WTC11 (cell line): ENCODE measurements at regions not wholly inside any gene's neighbourhood (a gene's known extent, or its start where the extent isn't known, plus 50 kb on each side); places are given as distances from the start of the nearest gene placed in this dataset.

ENCODE experiments used
- ATAC-seq: fragments of 200-7000 bp; cut with Tn5 transposase; 2 replicates; pipeline ENCODE4 v1.10.0; 2021; ENCODE audit warnings: mild to moderate bottlenecking, moderate library complexity
- CTCF ChIA-PET: fragments of 300-600 bp; sonication (Branson Sonifier 250); formaldehyde crosslinking; loops from one replicate; lab custom pipeline; 2021; ENCODE audit warnings: antibody characterized with exemption; lab: Charles Lee
- POLR2A ChIA-PET: fragments of 350-600 bp; sonication (Branson Sonifier 250); formaldehyde crosslinking; loops from one replicate; lab custom pipeline; 2021; ENCODE audit warnings: antibody characterized with exemption; lab: Charles Lee
- DNase-seq: peaks from one replicate; pipeline ENCODE4 v3.0.0; 2021; ENCODE audit warnings: low spot score
- H3K27ac Mint-ChIP-seq: 2 replicates; pipeline ENCODE4 v1.8.0; 2021; ENCODE audit warnings: mixed read lengths
- H3K27me3 Mint-ChIP-seq: 2 replicates; pipeline ENCODE4 v1.8.0; 2021; ENCODE audit warnings: low read depth, mild to moderate bottlenecking, moderate library complexity, mixed read lengths
- H3K36me3 Mint-ChIP-seq: 2 replicates; pipeline ENCODE4 v1.8.0; 2021; ENCODE audit warnings: mixed read lengths
- H3K4me1 Mint-ChIP-seq: 2 replicates; pipeline ENCODE4 v1.8.0; 2022; ENCODE audit warnings: mixed read lengths
- H3K4me3 Mint-ChIP-seq: 2 replicates; pipeline ENCODE4 v1.8.0; 2021; ENCODE audit warnings: mild to moderate bottlenecking, moderate library complexity, mixed read lengths
- H3K9me3 Mint-ChIP-seq: 2 replicates; pipeline ENCODE4 v1.8.0; 2021; ENCODE audit warnings: mixed read lengths
- E2F4 ChIP-seq: sonication (generic); formaldehyde crosslinking; IDR thresholded peaks from 2 replicates; pipeline ENCODE4 v1.8.1; 2022; ENCODE audit warnings: low read depth, mild to moderate bottlenecking, moderate library complexity, missing genetic modification reagents, borderline replicate concordance
- FOXP4 ChIP-seq: sonication (generic); formaldehyde crosslinking; IDR thresholded peaks from 2 replicates; pipeline ENCODE4 v1.8.0; 2022; ENCODE audit warnings: mild to moderate bottlenecking, missing genetic modification reagents
- GTF2I ChIP-seq: fragments of 250-450 bp; sonication (Bioruptor Pico); conservative IDR thresholded peaks from 2 replicates; pipeline ENCODE4 v1.4.0; 2021; ENCODE audit warnings: mild to moderate bottlenecking
- KAT7 ChIP-seq: sonication (generic); formaldehyde crosslinking; IDR thresholded peaks from 2 replicates; pipeline ENCODE4 v1.8.1; 2023; ENCODE audit warnings: missing genetic modification reagents, mild to moderate bottlenecking, borderline replicate concordance
- MAX ChIP-seq: sonication (generic); formaldehyde crosslinking; IDR thresholded peaks from 2 replicates; pipeline ENCODE4 v1.8.0; 2022; ENCODE audit warnings: mild to moderate bottlenecking, missing genetic modification reagents
- MLX ChIP-seq: sonication (generic); formaldehyde crosslinking; IDR thresholded peaks from 2 replicates; pipeline ENCODE4 v1.8.1; 2023; ENCODE audit warnings: mild to moderate bottlenecking, missing genetic modification reagents, moderate library complexity
- MXD4 ChIP-seq: fragments of 250-450 bp; sonication (Bioruptor Pico); IDR thresholded peaks from 2 replicates; pipeline ENCODE4 v1.8.0; 2021; ENCODE audit warnings: mild to moderate bottlenecking, moderate library complexity, borderline replicate concordance
- NFE2L1 ChIP-seq: sonication (generic); formaldehyde crosslinking; IDR thresholded peaks from 2 replicates; pipeline ENCODE4 v1.8.1; 2023; ENCODE audit warnings: missing genetic modification reagents
- NFYB ChIP-seq: sonication (generic); formaldehyde crosslinking; conservative IDR thresholded peaks from 2 replicates; pipeline ENCODE4 v1.8.0; 2022; ENCODE audit warnings: low read depth, missing genetic modification reagents
- PRRX2 ChIP-seq: fragments of 250-450 bp; sonication (Bioruptor Pico); IDR thresholded peaks from 2 replicates; pipeline ENCODE4 v1.8.0; 2021; ENCODE audit warnings: mild to moderate bottlenecking
- TP53 ChIP-seq: sonication (generic); formaldehyde crosslinking; IDR thresholded peaks from 2 replicates; pipeline ENCODE4 v1.8.1; 2023; ENCODE audit warnings: mild to moderate bottlenecking, missing genetic modification reagents
- ZBTB21 ChIP-seq: sonication (generic); formaldehyde crosslinking; IDR thresholded peaks from 2 replicates; pipeline ENCODE4 v1.8.1; 2023; ENCODE audit warnings: mild to moderate bottlenecking, missing genetic modification reagents, borderline replicate concordance
- ZNF121 ChIP-seq: sonication (generic); formaldehyde crosslinking; IDR thresholded peaks from 2 replicates; pipeline ENCODE4 v1.8.0; 2023; ENCODE audit warnings: missing genetic modification reagents
- ZNF263 ChIP-seq: sonication (generic); formaldehyde crosslinking; IDR thresholded peaks from 2 replicates; pipeline ENCODE4 v1.8.1; 2022; ENCODE audit warnings: low read depth, mild to moderate bottlenecking, moderate library complexity, missing genetic modification reagents

GRCh38 chr9:135332979-135333748, 146.4 kb upstream of the PPP1R26 start:
- H3K36me3 Mint-ChIP-seq: 0 out of 2 replicates have a peak, but pooled peaks cover under 1% of the 10 kb centered on the region
- DNase-seq (peak; percentile 7), ATAC-seq (no peak)
- no peak for TF ChIP-seq MLX (CRISPR knock-in tag)
- TF ChIP-seq PRRX2 (CRISPR knock-in tag): no peak
- TF ChIP-seq KAT7: no peak
- TF ChIP-seq MXD4 (CRISPR knock-in tag): no peak
- TF ChIP-seq ZNF121 (CRISPR knock-in tag): no peak
- TF ChIP-seq TP53 (CRISPR knock-in tag): no peak
- no peak for TF ChIP-seq NFE2L1 (CRISPR knock-in tag)
- TF ChIP-seq FOXP4 (CRISPR knock-in tag): no peak
- no peak for TF ChIP-seq NFYB (CRISPR knock-in tag)
- H3K27me3 Mint-ChIP-seq: no peaks in the 10 kb centered on the region
- H3K4me1 Mint-ChIP-seq: peaks cover 10% of the 10 kb centered on the region; the same call in 1 of the 2 replicates
- H3K27ac Mint-ChIP-seq: no peak overlapping the region
- ChIA-PET POLR2A (no interaction called here), CTCF (no interaction called here)
- H3K9me3 Mint-ChIP-seq: peaks cover 4% of the 10 kb centered on the region
- no peak overlapping the region for H3K4me3 Mint-ChIP-seq

GRCh38 chr9:135334953-135335460, 144.6 kb upstream of the PPP1R26 start:
- ChIA-PET POLR2A (no interaction called here), CTCF (interaction anchor here (1.5 kb wide), 1 partner anchor 8 kb away, joined by 3 read pairs; no protein-coding TSS in a partner anchor)
- H3K27me3 Mint-ChIP-seq: no peaks in the 10 kb centered on the region
- H3K4me3 Mint-ChIP-seq: no peak overlapping the region
- no peak for TF ChIP-seq MAX (CRISPR knock-in tag)
- TF ChIP-seq ZBTB21 (CRISPR knock-in tag): no peak
- no peak overlapping the region for H3K27ac Mint-ChIP-seq
- H3K9me3 Mint-ChIP-seq: no peaks in the 10 kb centered on the region
- ATAC-seq: no peak
- H3K4me1 Mint-ChIP-seq: peaks cover 24% of the 10 kb centered on the region
- peak; percentile 7 for DNase-seq
- no peaks in the 10 kb centered on the region for H3K36me3 Mint-ChIP-seq

GRCh38 chr9:135335691-135336181, 143.8 kb upstream of the PPP1R26 start:
- no peaks in the 10 kb centered on the region for H3K27me3 Mint-ChIP-seq
- ATAC-seq: no peak
- TF ChIP-seq ZNF263 (no peak), E2F4 (CRISPR knock-in tag) (no peak), GTF2I (no peak)
- TF ChIP-seq, all 79 proteins: peak for 0
- POLR2A ChIA-PET: no interaction called here
- Mint-ChIP-seq H3K4me3 (no peak overlapping the region), H3K36me3 (no peaks in the 10 kb centered on the region), H3K9me3 (no peaks in the 10 kb centered on the region), H3K4me1 (peaks cover 32% of the 10 kb centered on the region), H3K27ac (peak overlapping the region; percentile 36)
- peak; percentile 8 for DNase-seq
- CTCF ChIA-PET: interaction anchor here (1.5 kb wide), 1 partner anchor 8 kb away, joined by 3 read pairs; no protein-coding TSS in a partner anchor
